H1 (cell line): ENCODE measurements at regions not wholly inside any gene's neighbourhood (a gene's known extent, or its start where the extent isn't known, plus 50 kb on each side); places are given as distances from the start of the nearest gene placed in this dataset.

ENCODE experiments used
- CTCF ChIA-PET: fragments of 300-600 bp; sonication (Branson Sonifier 250); formaldehyde crosslinking; loops from one replicate; lab custom pipeline; 2021; ENCODE audit not compliant: partially characterized antibody; lab: Charles Lee
- POLR2A ChIA-PET: fragments of 300-600 bp; sonication (Branson Sonifier 250); formaldehyde crosslinking; loops from one replicate; lab custom pipeline; 2021; ENCODE audit warnings: inconsistent platforms; ENCODE audit not compliant: partially characterized antibody; lab: Charles Lee
- DNase-seq, 2 experiments: peaks; one replicate each; pipeline versions ENCODE4 v3.0.0 to v3.0.0-alpha.2; 2010 to 2022; ENCODE audit warnings: low spot score in 2 of 2, low read depth in 1 of 2, mixed read lengths in 1 of 2
- FAIRE-seq: peaks from 2 replicates; lab custom pipeline; 2011; peaks lifted over from hg19 to GRCh38; lab: Jason Lieb, UNC
- H2AFZ ChIP-seq: 2 replicates; pipeline ENCODE4 v1.8.1; 2012; ENCODE audit warnings: low read length, inconsistent platforms
- H2AK5ac ChIP-seq: 2 replicates; pipeline ENCODE4 v1.6.1; 2013; ENCODE audit warnings: low read depth, low read length
- H2BK120ac ChIP-seq: replicated peaks from 2 replicates; pipeline ENCODE3; 2013; ENCODE audit warnings: low read depth, low read length, inconsistent platforms
- H2BK12ac ChIP-seq: 2 replicates; pipeline ENCODE4 v1.6.1; 2013; ENCODE audit warnings: low read depth, low read length
- H2BK15ac ChIP-seq: 2 replicates; pipeline ENCODE4 v1.6.1; 2013; ENCODE audit warnings: low read length
- H2BK20ac ChIP-seq: 2 replicates; pipeline ENCODE4 v1.6.1; 2013; ENCODE audit warnings: low read length
- H2BK5ac ChIP-seq: 2 replicates; pipeline ENCODE4 v1.6.1; 2013; ENCODE audit warnings: low read depth, low read length
- H3K14ac ChIP-seq: 2 replicates; pipeline ENCODE4 v1.6.1; 2013; ENCODE audit warnings: inconsistent platforms; ENCODE audit not compliant: insufficient read length
- H3K18ac ChIP-seq: 2 replicates; pipeline ENCODE4 v1.6.1; 2013; ENCODE audit warnings: low read length; ENCODE audit errors: extremely low read depth
- H3K23ac ChIP-seq: 2 replicates; pipeline ENCODE4 v1.6.1; 2013; ENCODE audit warnings: inconsistent platforms; ENCODE audit not compliant: insufficient read length
- H3K23me2 ChIP-seq: 2 replicates; pipeline ENCODE4 v1.6.1; 2013; ENCODE audit warnings: low read depth, low read length
- H3K27ac ChIP-seq: 2 replicates; pipeline ENCODE4 v1.6.1; 2011; ENCODE audit warnings: low read depth, low read length, inconsistent platforms
- H3K27me3 ChIP-seq, 4 experiments: replicated peaks in 1 of 4; 1 replicate in 1 of 4; 2 replicates in 3 of 4; pipeline versions ENCODE4 v1.6.1 to v1.8.1; 2011 to 2013; ENCODE audit warnings: low read length in 3 of 4, mild to moderate bottlenecking in 3 of 4, inconsistent platforms in 2 of 4, mixed read lengths in 2 of 4, moderate library complexity in 1 of 4; ENCODE audit not compliant: control insufficient read depth in 3 of 4, insufficient read depth in 3 of 4; ENCODE audit errors: extremely low read depth in 1 of 4
- H3K36me3 ChIP-seq, 4 experiments: 2 replicates each; pipeline versions ENCODE4 v1.6.1 to v1.8.1; 2011 to 2013; ENCODE audit warnings: mild to moderate bottlenecking in 4 of 4, low read length in 3 of 4, moderate library complexity in 2 of 4, control low read depth in 1 of 4, inconsistent platforms in 1 of 4; ENCODE audit not compliant: insufficient read depth in 4 of 4, control insufficient read depth in 2 of 4
- H3K4ac ChIP-seq: replicated peaks from 2 replicates; pipeline ENCODE3; 2013; ENCODE audit warnings: low read length, low read depth, mixed read lengths, inconsistent platforms; ENCODE audit not compliant: insufficient read length
- H3K4me1 ChIP-seq, 4 experiments: replicated peaks in 1 of 4; 1 replicate in 1 of 4; 2 replicates in 3 of 4; pipeline versions ENCODE4 v1.6.1 to v1.8.1; 2011 to 2013; ENCODE audit warnings: low read length in 3 of 4, inconsistent platforms in 2 of 4, mixed read lengths in 1 of 4; ENCODE audit not compliant: insufficient read depth in 4 of 4, control insufficient read depth in 3 of 4
- H3K4me2 ChIP-seq, 2 experiments: 2 replicates each; pipeline versions ENCODE4 v1.6.1 to v1.8.1; 2011 to 2013; ENCODE audit warnings: low read depth in 2 of 2, low read length in 2 of 2, control low read depth in 1 of 2, inconsistent platforms in 1 of 2, mild to moderate bottlenecking in 1 of 2; ENCODE audit not compliant: insufficient read depth in 1 of 2
- H3K4me3 ChIP-seq, 4 experiments: fragments of 200-600, 300-600 bp in 1 of 4; sonication (generic), shearing (Covaris generic), sonication (Bioruptor Twin) in 1 of 4; 2 replicates each; pipeline versions ENCODE4 v1.5.1 to v1.8.1; 2011 to 2016; ENCODE audit warnings: low read length in 4 of 4, low read depth in 3 of 4, control low read depth in 2 of 4, inconsistent platforms in 2 of 4, mild to moderate bottlenecking in 2 of 4, mixed read lengths in 1 of 4, moderate library complexity in 1 of 4; ENCODE audit not compliant: insufficient read depth in 2 of 4; ENCODE audit errors: extremely low read depth in 1 of 4
- H3K56ac ChIP-seq: replicated peaks from 2 replicates; pipeline ENCODE3; 2013; ENCODE audit warnings: low read depth, mild to moderate bottlenecking, mixed read lengths, low read length, inconsistent platforms; ENCODE audit not compliant: insufficient read length
- H3K79me1 ChIP-seq: 2 replicates; pipeline ENCODE4 v1.6.1; 2013; ENCODE audit warnings: low read depth, low read length, control low read depth
- H3K79me2 ChIP-seq, 2 experiments: 2 replicates each; pipeline versions ENCODE4 v1.6.1 to v1.8.1; 2012 to 2013; ENCODE audit warnings: low read length in 2 of 2, mild to moderate bottlenecking in 2 of 2, inconsistent platforms in 1 of 2; ENCODE audit not compliant: insufficient read depth in 2 of 2, control insufficient read depth in 1 of 2
- H3K9ac ChIP-seq, 4 experiments: replicated peaks in 1 of 4; 1 replicate in 1 of 4; 2 replicates in 3 of 4; pipeline versions ENCODE4 v1.6.1 to v1.8.1; 2011 to 2013; ENCODE audit warnings: low read depth in 3 of 4, low read length in 3 of 4, control low read depth in 2 of 4, mild to moderate bottlenecking in 2 of 4, moderate library complexity in 2 of 4, inconsistent platforms in 1 of 4; ENCODE audit errors: extremely low read depth in 1 of 4
- H3K9me3 ChIP-seq, 2 experiments: 2 replicates each; pipeline versions ENCODE4 v1.6.1 to v1.8.1; 2012 to 2013; ENCODE audit warnings: mild to moderate bottlenecking in 2 of 2, moderate library complexity in 2 of 2, control low read depth in 1 of 2, inconsistent platforms in 1 of 2, low read depth in 1 of 2, low read length in 1 of 2, mixed read lengths in 1 of 2; ENCODE audit not compliant: insufficient read depth in 2 of 2
- H4K20me1 ChIP-seq, 2 experiments: replicated peaks in 1 of 2; 2 replicates each; pipeline versions ENCODE3 to v1.8.1; 2011 to 2013; ENCODE audit warnings: inconsistent platforms in 2 of 2, low read length in 2 of 2, mild to moderate bottlenecking in 1 of 2; ENCODE audit not compliant: insufficient read depth in 2 of 2, control insufficient read depth in 1 of 2
- H4K5ac ChIP-seq: 2 replicates; pipeline ENCODE4 v1.6.1; 2013; ENCODE audit warnings: low read length, low read depth, mixed read lengths, inconsistent platforms; ENCODE audit not compliant: insufficient read length
- H4K8ac ChIP-seq: 2 replicates; pipeline ENCODE4 v1.8.0; 2013; ENCODE audit warnings: mild to moderate bottlenecking, moderate library complexity, low read length, inconsistent platforms; ENCODE audit not compliant: insufficient read depth; ENCODE audit errors: extremely low read depth
- H4K91ac ChIP-seq: replicated peaks from 2 replicates; pipeline ENCODE3; 2013; ENCODE audit warnings: low read length, mixed read lengths, inconsistent platforms; ENCODE audit not compliant: insufficient read length
- ASH2L ChIP-seq: fragments of 200-600, 300-600 bp; sonication (generic); IDR thresholded peaks from one replicate; pipeline ENCODE4 v1.7.1; 2017; ENCODE audit warnings: low read length
- CREB1 ChIP-seq: IDR thresholded peaks from 2 replicates; pipeline ENCODE4 v1.6.1; 2012; ENCODE audit warnings: inconsistent platforms
- EP300 ChIP-seq, 2 experiments: IDR thresholded peaks; 1 replicate in 1 of 2; 2 replicates in 1 of 2; pipeline ENCODE4 v1.6.1; 2011 to 2012; ENCODE audit warnings: low read depth in 2 of 2, low read length in 2 of 2, mild to moderate bottlenecking in 2 of 2, borderline replicate concordance in 1 of 2, inconsistent platforms in 1 of 2, moderate library complexity in 1 of 2
- EZH2 ChIP-seq: fragments of 200-600 bp; sonication (generic); IDR thresholded peaks from 2 replicates; pipeline ENCODE4 v1.7.1; 2012; ENCODE audit warnings: low read depth, mild to moderate bottlenecking, moderate library complexity, low read length, inconsistent platforms; ENCODE audit not compliant: severe bottlenecking
- HDAC2 ChIP-seq, 2 experiments: fragments of 300-600 bp in 1 of 2; sonication (generic) in 1 of 2; IDR thresholded peaks; 2 replicates each; pipeline ENCODE4 v1.6.1; 2011 to 2012; ENCODE audit warnings: low read depth in 2 of 2, low read length in 2 of 2, mild to moderate bottlenecking in 2 of 2, moderate library complexity in 2 of 2, borderline replicate concordance in 1 of 2, inconsistent platforms in 1 of 2
- POLR2A ChIP-seq, 2 experiments: IDR thresholded peaks; 1 replicate in 1 of 2; 2 replicates in 1 of 2; pipeline ENCODE4 v1.6.1; 2011; ENCODE audit warnings: low read depth in 2 of 2, low read length in 2 of 2, mild to moderate bottlenecking in 2 of 2; ENCODE audit errors: control extremely low read depth in 1 of 2
- RNF2 ChIP-seq: fragments of 200-900, 300-1000 bp; sonication (generic); IDR thresholded peaks from 2 replicates; pipeline ENCODE4 v1.7.1; 2016; ENCODE audit warnings: borderline replicate concordance, low read depth, mild to moderate bottlenecking, antibody characterized with exemption, low read length; ENCODE audit not compliant: poor library complexity, severe bottlenecking; ENCODE audit errors: missing control alignments
- SIN3A ChIP-seq, 2 experiments: IDR thresholded peaks in 1 of 2; conservative IDR thresholded peaks in 1 of 2; 2 replicates each; pipeline ENCODE4 v1.6.1; 2011 to 2012; ENCODE audit warnings: low read length in 2 of 2, improper control_type of control experiment in 1 of 2, low read depth in 1 of 2, mild to moderate bottlenecking in 1 of 2
- TBP ChIP-seq: IDR thresholded peaks from 2 replicates; pipeline ENCODE4 v1.6.1; 2011; ENCODE audit warnings: low read depth, low read length, improper control_type of control experiment
- TCF12 ChIP-seq: IDR thresholded peaks from 2 replicates; pipeline ENCODE4 v1.6.1; 2011; ENCODE audit warnings: low read depth, mild to moderate bottlenecking, low read length
- WGBS, 2 experiments: shearing (Covaris generic) in 1 of 2; methylation state at CpG; one replicate each; pipeline versions ENCODE4 v1.1.6 to v1.1.7; 2013 to 2015; ENCODE audit warnings: low lambda C conversion rate in 2 of 2, mixed read lengths in 2 of 2, inconsistent platforms in 1 of 2, low coverage in 1 of 2, missing lambda C conversion rate in 1 of 2; ENCODE audit not compliant: insufficient replicate concordance in 2 of 2, insufficient coverage in 1 of 2, insufficient read length in 1 of 2; ENCODE audit errors: extremely low coverage in 1 of 2, missing lambda C conversion rate in 1 of 2; 5-methylcytosine and 5-hydroxymethylcytosine counted together
- TF ChIP-seq, protein P1 (sequence below), 3 experiments: IDR thresholded peaks; 1 replicate in 2 of 3; 2 replicates in 1 of 3; pipeline versions ENCODE4 v1.5.1 to v1.6.1; 2011; ENCODE audit warnings: low read length in 3 of 3, mild to moderate bottlenecking in 3 of 3, inconsistent platforms in 2 of 3, low read depth in 1 of 3, moderate library complexity in 1 of 3; ENCODE audit not compliant: insufficient read depth in 1 of 3; ENCODE audit errors: control extremely low read depth in 1 of 3

- Histone ChIP-seq H4K5ac (no peak overlapping the region), H3K27ac (no peak overlapping the region), H2BK15ac (no peak overlapping the region), H3K18ac (no peak overlapping the region), H3K14ac (no peak overlapping the region), H3K27me3 (no peaks in the 10 kb centered on the region), H3K79me1 (no peaks in the 10 kb centered on the region), H3K4ac (no peak overlapping the region), H4K20me1 (no peaks in the 10 kb centered on the region), H3K4me3 (no peak overlapping the region), H3K9me3 (peaks cover 40 to 46% of the 10 kb centered on the region in 2 experiments; a peak in 3 of 4 replicates), H3K23ac (no peak overlapping the region), H2BK20ac (no peak overlapping the region), H4K91ac (no peak overlapping the region), H3K56ac (no peak overlapping the region), H2BK5ac (no peak overlapping the region), H2BK12ac (no peak overlapping the region), H2AK5ac (no peak overlapping the region), H3K4me1 (peaks cover 0 to 6% (median 0%) of the 10 kb centered on the region in 4 experiments; a peak in 1 of 7 replicates), H3K4me2 (no peak overlapping the region), H2AFZ (no peak overlapping the region), H2BK120ac (no peak overlapping the region), H3K79me2 (no peaks in the 10 kb centered on the region), H3K23me2 (no peaks in the 10 kb centered on the region), H3K9ac (no peak overlapping the region), H3K36me3 (no peaks in the 10 kb centered on the region), H4K8ac (no peak overlapping the region)
- FAIRE-seq (no peak), DNase-seq (no peak)
- 75% methylated on average over 3 of the region's 3 CpGs; no CpG with 5 or more reads in 1 of the 2 experiments for WGBS, 2 experiments
- POLR2A ChIA-PET: no interaction called here
- CTCF ChIA-PET: no interaction called here
- TF ChIP-seq, protein P1, sequence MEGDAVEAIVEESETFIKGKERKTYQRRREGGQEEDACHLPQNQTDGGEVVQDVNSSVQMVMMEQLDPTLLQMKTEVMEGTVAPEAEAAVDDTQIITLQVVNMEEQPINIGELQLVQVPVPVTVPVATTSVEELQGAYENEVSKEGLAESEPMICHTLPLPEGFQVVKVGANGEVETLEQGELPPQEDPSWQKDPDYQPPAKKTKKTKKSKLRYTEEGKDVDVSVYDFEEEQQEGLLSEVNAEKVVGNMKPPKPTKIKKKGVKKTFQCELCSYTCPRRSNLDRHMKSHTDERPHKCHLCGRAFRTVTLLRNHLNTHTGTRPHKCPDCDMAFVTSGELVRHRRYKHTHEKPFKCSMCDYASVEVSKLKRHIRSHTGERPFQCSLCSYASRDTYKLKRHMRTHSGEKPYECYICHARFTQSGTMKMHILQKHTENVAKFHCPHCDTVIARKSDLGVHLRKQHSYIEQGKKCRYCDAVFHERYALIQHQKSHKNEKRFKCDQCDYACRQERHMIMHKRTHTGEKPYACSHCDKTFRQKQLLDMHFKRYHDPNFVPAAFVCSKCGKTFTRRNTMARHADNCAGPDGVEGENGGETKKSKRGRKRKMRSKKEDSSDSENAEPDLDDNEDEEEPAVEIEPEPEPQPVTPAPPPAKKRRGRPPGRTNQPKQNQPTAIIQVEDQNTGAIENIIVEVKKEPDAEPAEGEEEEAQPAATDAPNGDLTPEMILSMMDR (IDR thresholded peaks at IDR 0.05; ENCODE audit: control extremely low read depth in 1 of 3, insufficient read depth in 1 of 3, low read depth in 1 of 3, low read length in 3 of 3): no peak
- TF ChIP-seq TCF12 (no peak), EP300 (IDR thresholded peaks at IDR 0.05; ENCODE audit: borderline replicate concordance in 1 of 2, low read depth in 2 of 2, low read length in 2 of 2) (no peak), POLR2A (IDR thresholded peaks at IDR 0.05; ENCODE audit: control extremely low read depth in 1 of 2, low read depth in 2 of 2, low read length in 2 of 2) (no peak), SIN3A (conservative IDR thresholded peaks at IDR 0.05 in 1 of 2, IDR thresholded peaks at IDR 0.05 in 1 of 2; ENCODE audit: low read depth in 1 of 2, low read length in 2 of 2) (no peak), HDAC2 (IDR thresholded peaks at IDR 0.05; ENCODE audit: borderline replicate concordance in 1 of 2, low read depth in 2 of 2, low read length in 2 of 2) (no peak), RNF2 (no peak), EZH2 (no peak), CREB1 (no peak), ASH2L (no peak), TBP (no peak)
Measured at GRCh38 chr15:54987881-54988280, 208.9 kb downstream of the RSL24D1 start.
